GM12878 (cell line): ENCODE measurements at regions not wholly inside any gene's neighbourhood (a gene's known extent, or its start where the extent isn't known, plus 50 kb on each side); places are given as distances from the start of the nearest gene placed in this dataset.

Source experiments
- ATAC-seq: fragments of 200-7000 bp; cut with Tn5 transposase; 3 replicates; pipeline ENCODE4 v1.9.1; 2020; ENCODE audit warnings: mild to moderate bottlenecking, moderate library complexity
- BruUV-seq: library from RNA; stranded (reverse); fragments of 400-500 nt; replicated peaks from 2 replicates; lab custom pipeline; 2021; lab: Mats Ljungman, UMichigan
- CTCF ChIA-PET: fragments of 300-600 bp; sonication (Branson Sonifier 250); formaldehyde crosslinking; extraction: SDS; loops from one replicate; lab custom pipeline; 2021; ENCODE audit warnings: inconsistent platforms; lab: Yijun Ruan, JAX
- POLR2A ChIA-PET: fragments of 350-600 bp; formaldehyde crosslinking; extraction: SDS; loops from one replicate; lab custom pipeline; 2021; ENCODE audit warnings: inconsistent platforms; lab: Charles Lee
- RAD21 ChIA-PET: fragments of 300-600 bp; sonication (Branson Sonifier 250); formaldehyde crosslinking; loops from one replicate; lab custom pipeline; 2023; ENCODE audit warnings: antibody characterized with exemption; ENCODE audit not compliant: unreplicated experiment; lab: Charles Lee
- SMC1A ChIA-PET: fragments of 300-600 bp; sonication (Branson Sonifier 250); formaldehyde crosslinking; loops from one replicate; lab custom pipeline; 2023; ENCODE audit not compliant: unreplicated experiment, uncharacterized antibody; lab: Charles Lee
- DNase-seq: peaks from one replicate; pipeline ENCODE4 v3.0.0-alpha.2; 2011; ENCODE audit warnings: low read depth, low spot score
- FAIRE-seq: peaks from 3 replicates; lab custom pipeline; 2011; peaks lifted over from hg19 to GRCh38; lab: Jason Lieb, UNC
- H2AFZ ChIP-seq: 2 replicates; pipeline ENCODE4 v1.6.0; 2011; ENCODE audit warnings: low read depth, low read length, control low read depth; ENCODE audit not compliant: control insufficient read depth
- H3K27ac ChIP-seq: 2 replicates; pipeline ENCODE4 v1.5.1; 2011; ENCODE audit warnings: control low read depth; ENCODE audit not compliant: control insufficient read depth, insufficient read depth
- H3K27me3 ChIP-seq, 2 experiments: replicated peaks in 1 of 2; 2 replicates each; pipeline versions ENCODE4 v1.6.0 to v1.6.1; 2011; ENCODE audit warnings: low read length in 1 of 2; ENCODE audit not compliant: control insufficient read depth in 2 of 2, insufficient read depth in 2 of 2
- H3K36me3 ChIP-seq, 2 experiments: 2 replicates each; pipeline ENCODE4 v1.5.1; 2011; ENCODE audit warnings: low read length in 1 of 2; ENCODE audit not compliant: control insufficient read depth in 2 of 2, insufficient read depth in 2 of 2
- H3K4me1 ChIP-seq: 2 replicates; pipeline ENCODE4 v1.6.1; 2011; ENCODE audit warnings: mild to moderate bottlenecking, low read length, moderate library complexity, mixed read lengths; ENCODE audit not compliant: control insufficient read depth, insufficient read depth
- H3K4me2 ChIP-seq: 2 replicates; pipeline ENCODE4 v1.6.0; 2011; ENCODE audit warnings: control low read depth; ENCODE audit not compliant: control insufficient read depth, insufficient read depth
- H3K4me3 ChIP-seq: fragments of 200-600 bp; sonication (generic); 2 replicates; pipeline ENCODE4 v1.5.1; 2016
- H3K79me2 ChIP-seq: 2 replicates; pipeline ENCODE4 v1.6.0; 2011; ENCODE audit warnings: low read length; ENCODE audit not compliant: control insufficient read depth, insufficient read depth
- H3K9ac ChIP-seq: 2 replicates; pipeline ENCODE4 v1.8.0; 2011; ENCODE audit warnings: low read length, control low read depth, mixed read lengths; ENCODE audit not compliant: control insufficient read depth, insufficient read depth
- H3K9me3 ChIP-seq: replicated peaks from 3 replicates; pipeline ENCODE4 v1.5.1; 2011; ENCODE audit warnings: mild to moderate bottlenecking, low read length; ENCODE audit not compliant: control insufficient read depth, insufficient read depth
- H4K20me1 ChIP-seq: 2 replicates; pipeline ENCODE4 v1.6.0; 2011; ENCODE audit not compliant: control insufficient read depth, insufficient read depth
- CHD2 ChIP-seq: IDR thresholded peaks from 2 replicates; pipeline ENCODE4 v1.6.1; 2011; ENCODE audit warnings: low read depth, low read length, improper control_type of control experiment, borderline replicate concordance
- DPF2 ChIP-seq: fragments of 450-650 bp; IDR thresholded peaks from 2 replicates; pipeline ENCODE4 v1.6.1; 2017; ENCODE audit warnings: mild to moderate bottlenecking
- FOXK2 ChIP-seq: fragments of 450-650 bp; IDR thresholded peaks from 2 replicates; pipeline ENCODE4 v1.6.1; 2017; ENCODE audit warnings: mild to moderate bottlenecking, moderate library complexity
- MYB ChIP-seq: fragments of 150-350 bp; IDR thresholded peaks from 2 replicates; pipeline ENCODE4 v1.6.1; 2014; ENCODE audit warnings: mild to moderate bottlenecking, low read depth, low read length, borderline replicate concordance
- RAD21 ChIP-seq: IDR thresholded peaks from 2 replicates; pipeline ENCODE4 v1.6.1; 2011; ENCODE audit warnings: mild to moderate bottlenecking, low read depth, low read length, moderate library complexity; ENCODE audit not compliant: insufficient read depth
- RAD51 ChIP-seq: fragments of 450-650 bp; IDR thresholded peaks from 2 replicates; pipeline ENCODE4 v1.6.1; 2016; ENCODE audit warnings: moderate library complexity, mild to moderate bottlenecking, inconsistent platforms
- SIX5 ChIP-seq: IDR thresholded peaks from 2 replicates; pipeline ENCODE4 v1.6.1; 2011; ENCODE audit warnings: mild to moderate bottlenecking, low read depth, low read length, moderate library complexity; ENCODE audit not compliant: severe bottlenecking
- ZNF207 ChIP-seq: fragments of 450-650 bp; IDR thresholded peaks from 2 replicates; pipeline ENCODE4 v1.6.1; 2014; ENCODE audit warnings: antibody characterized with exemption, mild to moderate bottlenecking, borderline replicate concordance
- WGBS: methylation state at CpG from one replicate; pipeline ENCODE4 v1.1.6; 2016; ENCODE audit warnings: low lambda C conversion rate; ENCODE audit not compliant: insufficient replicate concordance, insufficient coverage; ENCODE audit errors: missing lambda C conversion rate; 5-methylcytosine and 5-hydroxymethylcytosine counted together
- in situ Hi-C: fragments of 300-500 bp; cut with MboI; formaldehyde crosslinking; loops from 9 replicates; pipeline ENCODE4 v1.14.3; 2018; ENCODE audit warnings: mixed read lengths
- intact Hi-C: fragments of 100-400 bp; cut with micrococcal nuclease; formaldehyde crosslinking; loops from one replicate; pipeline ENCODE4 v1.14.2; 2022; ENCODE audit not compliant: unreplicated experiment
- TF ChIP-seq, protein P1 (sequence below): IDR thresholded peaks from 2 replicates; pipeline ENCODE4 v1.6.1; 2012; ENCODE audit warnings: low read depth, low read length, improper control_type of control experiment

DNA sequence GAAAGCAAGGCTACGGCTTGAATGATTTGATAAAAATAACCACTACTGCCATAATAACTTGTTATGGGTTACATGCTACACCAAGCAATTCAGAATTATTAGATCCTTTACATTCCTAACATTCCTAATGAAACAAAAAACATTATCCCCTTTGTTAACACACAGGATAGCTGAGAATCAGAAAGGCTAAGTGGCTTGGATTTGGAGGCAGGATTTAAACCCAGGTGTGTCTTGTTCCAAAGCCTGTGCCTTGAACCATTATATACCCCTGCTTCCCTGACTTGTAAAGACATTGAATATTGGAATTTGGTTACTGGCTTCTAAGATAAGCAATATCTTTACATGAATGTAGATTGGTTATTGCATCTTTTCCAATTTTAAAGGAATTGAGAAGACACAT is 417.1 kb upstream of the GOLIM4 start:
- no peaks in the 10 kb centered on the region for H4K20me1 ChIP-seq
- intact Hi-C loops: loop anchor here (5.0 kb wide), 1 partner anchor 301 kb away; no protein-coding TSS in a partner anchor
- H3K9me3 ChIP-seq: no peaks in the 10 kb centered on the region
- WGBS: 0% methylated on average over 1 of the region's 1 CpG
- POLR2A ChIA-PET: no interaction called here
- CTCF ChIA-PET: interaction anchor here (0.9 to 1.7 kb wide), 3 partner anchors 33 to 335 kb away, joined by 3 to 30 read pairs (median 6); no protein-coding TSS in a partner anchor
- FAIRE-seq (no peak), ATAC-seq (no peak), DNase-seq (no peak)
- no peak overlapping the region for H3K9ac ChIP-seq
- H3K27me3 ChIP-seq: no peaks in the 10 kb centered on the region
- no peaks in the 10 kb centered on the region for H3K79me2 ChIP-seq
- RAD21 ChIA-PET: interaction anchor here (1.1 to 1.2 kb wide), 2 partner anchors 22 to 106 kb away, joined by 5 to 7 read pairs; no protein-coding TSS in a partner anchor
- in situ Hi-C loops: loop anchor here (5.0 kb wide), 2 partner anchors 104 to 334 kb away; no protein-coding TSS in a partner anchor
- no peak overlapping the region for H2AFZ ChIP-seq
- no peak overlapping the region for H3K4me2 ChIP-seq
- H3K27ac ChIP-seq: no peak overlapping the region
- SMC1A ChIA-PET: interaction anchor here (0.7 to 2.2 kb wide), 9 partner anchors 11 to 335 kb away, joined by 3 to 13 read pairs (median 6); no protein-coding TSS in a partner anchor
- no TSS peak for BruUV-seq
- no peaks in the 10 kb centered on the region for H3K4me1 ChIP-seq
- no peaks in the 10 kb centered on the region for H3K36me3 ChIP-seq
- no peak overlapping the region for H3K4me3 ChIP-seq
- TF ChIP-seq, protein P1, sequence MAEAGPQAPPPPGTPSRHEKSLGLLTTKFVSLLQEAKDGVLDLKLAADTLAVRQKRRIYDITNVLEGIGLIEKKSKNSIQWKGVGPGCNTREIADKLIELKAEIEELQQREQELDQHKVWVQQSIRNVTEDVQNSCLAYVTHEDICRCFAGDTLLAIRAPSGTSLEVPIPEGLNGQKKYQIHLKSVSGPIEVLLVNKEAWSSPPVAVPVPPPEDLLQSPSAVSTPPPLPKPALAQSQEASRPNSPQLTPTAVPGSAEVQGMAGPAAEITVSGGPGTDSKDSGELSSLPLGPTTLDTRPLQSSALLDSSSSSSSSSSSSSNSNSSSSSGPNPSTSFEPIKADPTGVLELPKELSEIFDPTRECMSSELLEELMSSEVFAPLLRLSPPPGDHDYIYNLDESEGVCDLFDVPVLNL: no peak
- TF ChIP-seq ZNF207 (no peak), DPF2 (no peak), RAD21 (no peak), SIX5 (no peak), CHD2 (no peak), RAD51 (no peak), FOXK2 (no peak), MYB (no peak)
